ENCODE measurements at regions not wholly inside any gene's neighbourhood (a gene's known extent, or its start where the extent isn't known, plus 50 kb on each side); places are given as distances from the start of the nearest gene placed in this dataset.

DNA sequence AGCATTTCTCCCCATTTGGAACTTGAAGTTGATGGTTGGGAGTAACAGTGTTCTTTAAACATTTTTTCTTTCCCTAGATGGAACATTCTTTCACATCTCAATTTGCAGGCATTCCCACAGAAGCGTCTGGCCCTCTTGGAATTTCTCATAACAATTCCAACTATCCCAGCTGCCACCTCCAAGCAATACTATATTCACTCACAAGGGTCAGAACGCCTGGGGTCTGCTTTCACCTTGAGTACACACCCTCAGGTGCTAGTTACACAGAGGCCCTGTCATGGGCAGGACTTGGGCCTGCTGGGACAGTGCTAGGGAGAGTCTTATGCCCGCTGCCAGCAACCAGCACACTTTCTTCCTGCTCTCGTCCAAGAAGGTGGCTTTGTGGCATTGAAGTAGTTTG is 136.5 kb downstream of the JCAD start:
- Histone ChIP-seq H3K4me3 (ENCODE audit: low read length, poor library complexity, severe bottlenecking) (no peak overlapping the region), H3K27me3 (ENCODE audit: insufficient read depth, low read length, poor library complexity, severe bottlenecking) (no peaks in the 10 kb centered on the region), H3F3A (ENCODE audit: low read depth) (no peaks in the 10 kb centered on the region), H4K20me1 (ENCODE audit: insufficient read depth, low read length, poor library complexity, severe bottlenecking) (no peaks in the 10 kb centered on the region), H3K9ac (ENCODE audit: low read depth, low read length, poor library complexity, severe bottlenecking) (no peak overlapping the region), H3K9me3 (ENCODE audit: insufficient read depth, low read depth, low read length) (no peaks in the 10 kb centered on the region), H3K79me2 (ENCODE audit: insufficient read depth, low read length) (no peaks in the 10 kb centered on the region), H2AFZ (ENCODE audit: low read length) (no peak overlapping the region; the same call in 1 of the 2 replicates), H3K36me3 (ENCODE audit: insufficient read depth, low read length) (no peaks in the 10 kb centered on the region), H3K9me2 (replicated peaks; ENCODE audit: low read depth, low read length) (no peaks in the 10 kb centered on the region), H3K4me1 (ENCODE audit: insufficient read depth, low read length, poor library complexity, severe bottlenecking) (peaks cover 4% of the 10 kb centered on the region), H3K4me2 (ENCODE audit: low read depth, low read length, poor library complexity, severe bottlenecking) (no peak overlapping the region)
- TF ChIP-seq EZH2phosphoT487 (IDR thresholded peaks at IDR 0.05; ENCODE audit: borderline replicate concordance) = no peak
- TF ChIP-seq, protein P1, sequence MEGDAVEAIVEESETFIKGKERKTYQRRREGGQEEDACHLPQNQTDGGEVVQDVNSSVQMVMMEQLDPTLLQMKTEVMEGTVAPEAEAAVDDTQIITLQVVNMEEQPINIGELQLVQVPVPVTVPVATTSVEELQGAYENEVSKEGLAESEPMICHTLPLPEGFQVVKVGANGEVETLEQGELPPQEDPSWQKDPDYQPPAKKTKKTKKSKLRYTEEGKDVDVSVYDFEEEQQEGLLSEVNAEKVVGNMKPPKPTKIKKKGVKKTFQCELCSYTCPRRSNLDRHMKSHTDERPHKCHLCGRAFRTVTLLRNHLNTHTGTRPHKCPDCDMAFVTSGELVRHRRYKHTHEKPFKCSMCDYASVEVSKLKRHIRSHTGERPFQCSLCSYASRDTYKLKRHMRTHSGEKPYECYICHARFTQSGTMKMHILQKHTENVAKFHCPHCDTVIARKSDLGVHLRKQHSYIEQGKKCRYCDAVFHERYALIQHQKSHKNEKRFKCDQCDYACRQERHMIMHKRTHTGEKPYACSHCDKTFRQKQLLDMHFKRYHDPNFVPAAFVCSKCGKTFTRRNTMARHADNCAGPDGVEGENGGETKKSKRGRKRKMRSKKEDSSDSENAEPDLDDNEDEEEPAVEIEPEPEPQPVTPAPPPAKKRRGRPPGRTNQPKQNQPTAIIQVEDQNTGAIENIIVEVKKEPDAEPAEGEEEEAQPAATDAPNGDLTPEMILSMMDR (conservative IDR thresholded peaks at IDR 0.05; ENCODE audit: low read length) = no peak

DNA sequence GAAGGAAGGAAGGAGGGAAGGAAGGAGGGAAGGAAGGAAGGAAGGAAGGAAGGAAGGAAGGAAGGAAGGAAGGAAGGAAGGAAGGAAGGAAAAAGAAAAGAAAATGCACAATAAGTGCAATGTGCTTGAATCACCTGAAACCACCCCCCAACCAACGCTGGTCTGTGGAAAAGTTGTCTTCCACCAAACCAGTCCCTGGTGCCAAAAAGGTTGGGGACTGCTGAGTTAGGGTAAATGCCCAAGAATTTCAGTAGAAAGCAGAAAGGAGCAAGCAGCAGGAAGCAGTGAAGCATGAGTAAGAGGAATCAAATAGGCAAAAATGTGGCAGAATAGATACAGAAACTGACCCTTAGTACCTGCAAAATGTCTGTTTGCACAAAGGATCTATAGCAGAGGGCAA is 137.2 kb downstream of the JCAD start:
- Histone ChIP-seq H4K20me1 (ENCODE audit: insufficient read depth, low read length, poor library complexity, severe bottlenecking) (no peaks in the 10 kb centered on the region), H2AFZ (ENCODE audit: low read length) (no peak overlapping the region), H3K9me2 (replicated peaks; ENCODE audit: low read depth, low read length) (no peaks in the 10 kb centered on the region), H3K79me2 (ENCODE audit: insufficient read depth, low read length) (no peaks in the 10 kb centered on the region), H3F3A (ENCODE audit: low read depth) (no peaks in the 10 kb centered on the region), H3K36me3 (ENCODE audit: insufficient read depth, low read length) (no peaks in the 10 kb centered on the region), H3K4me1 (ENCODE audit: insufficient read depth, low read length, poor library complexity, severe bottlenecking) (peaks cover 10% of the 10 kb centered on the region), H3K4me3 (ENCODE audit: low read length, poor library complexity, severe bottlenecking) (no peak overlapping the region), H3K9ac (ENCODE audit: low read depth, low read length, poor library complexity, severe bottlenecking) (no peak overlapping the region), H3K4me2 (ENCODE audit: low read depth, low read length, poor library complexity, severe bottlenecking) (no peak overlapping the region), H3K27me3 (ENCODE audit: insufficient read depth, low read length, poor library complexity, severe bottlenecking) (no peaks in the 10 kb centered on the region), H3K9me3 (ENCODE audit: insufficient read depth, low read depth, low read length) (no peaks in the 10 kb centered on the region)
- TF ChIP-seq, protein P1 (conservative IDR thresholded peaks at IDR 0.05; ENCODE audit: low read length) = no peak
- TF ChIP-seq EZH2phosphoT487 (IDR thresholded peaks at IDR 0.05; ENCODE audit: borderline replicate concordance) = no peak

DNA sequence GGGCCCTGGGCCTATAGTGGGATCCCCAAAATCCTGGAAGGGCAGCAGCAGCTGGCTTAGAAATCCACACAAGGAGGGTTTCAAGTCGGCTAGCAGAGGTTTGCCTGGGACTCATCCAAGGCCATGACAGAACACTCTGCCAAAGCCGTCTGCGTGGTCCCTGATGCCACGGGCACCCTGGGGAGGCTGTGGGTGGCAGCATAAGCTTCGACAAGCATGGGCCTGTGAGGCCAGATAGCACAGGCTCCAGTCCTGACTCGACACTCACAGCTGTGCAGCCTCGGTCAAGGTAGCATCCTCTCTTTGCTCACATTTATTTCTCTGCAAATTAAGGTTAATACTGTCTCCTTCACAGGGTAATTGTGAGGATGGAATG is 138.3 kb downstream of the JCAD start:
- Histone ChIP-seq H3K79me2 (ENCODE audit: insufficient read depth, low read length) (no peaks in the 10 kb centered on the region), H3K9ac (ENCODE audit: low read depth, low read length, poor library complexity, severe bottlenecking) (no peak overlapping the region), H3K27me3 (ENCODE audit: insufficient read depth, low read length, poor library complexity, severe bottlenecking) (no peaks in the 10 kb centered on the region), H2AFZ (ENCODE audit: low read length) (no peak overlapping the region), H4K20me1 (ENCODE audit: insufficient read depth, low read length, poor library complexity, severe bottlenecking) (no peaks in the 10 kb centered on the region), H3K4me1 (ENCODE audit: insufficient read depth, low read length, poor library complexity, severe bottlenecking) (peaks cover 17% of the 10 kb centered on the region), H3K4me3 (ENCODE audit: low read length, poor library complexity, severe bottlenecking) (no peak overlapping the region), H3K9me3 (ENCODE audit: insufficient read depth, low read depth, low read length) (no peaks in the 10 kb centered on the region), H3K4me2 (ENCODE audit: low read depth, low read length, poor library complexity, severe bottlenecking) (no peak overlapping the region), H3K9me2 (replicated peaks; ENCODE audit: low read depth, low read length) (no peaks in the 10 kb centered on the region), H3K36me3 (ENCODE audit: insufficient read depth, low read length) (no peaks in the 10 kb centered on the region), H3F3A (ENCODE audit: low read depth) (no peaks in the 10 kb centered on the region)
- TF ChIP-seq EZH2phosphoT487 (IDR thresholded peaks at IDR 0.05; ENCODE audit: borderline replicate concordance) = no peak
- TF ChIP-seq, protein P1 (conservative IDR thresholded peaks at IDR 0.05; ENCODE audit: low read length) = no peak

All from Loucy (cell line).